ENCODE measurements at regions not wholly inside any gene's neighbourhood (a gene's known extent, or its start where the extent isn't known, plus 50 kb on each side); places are given as distances from the start of the nearest gene placed in this dataset.
"Not testable (repeated sequence)": the region's sequence is repeated elsewhere in the genome, so short reads cannot be mapped to it uniquely, and the experiment has no call there.

DNA sequence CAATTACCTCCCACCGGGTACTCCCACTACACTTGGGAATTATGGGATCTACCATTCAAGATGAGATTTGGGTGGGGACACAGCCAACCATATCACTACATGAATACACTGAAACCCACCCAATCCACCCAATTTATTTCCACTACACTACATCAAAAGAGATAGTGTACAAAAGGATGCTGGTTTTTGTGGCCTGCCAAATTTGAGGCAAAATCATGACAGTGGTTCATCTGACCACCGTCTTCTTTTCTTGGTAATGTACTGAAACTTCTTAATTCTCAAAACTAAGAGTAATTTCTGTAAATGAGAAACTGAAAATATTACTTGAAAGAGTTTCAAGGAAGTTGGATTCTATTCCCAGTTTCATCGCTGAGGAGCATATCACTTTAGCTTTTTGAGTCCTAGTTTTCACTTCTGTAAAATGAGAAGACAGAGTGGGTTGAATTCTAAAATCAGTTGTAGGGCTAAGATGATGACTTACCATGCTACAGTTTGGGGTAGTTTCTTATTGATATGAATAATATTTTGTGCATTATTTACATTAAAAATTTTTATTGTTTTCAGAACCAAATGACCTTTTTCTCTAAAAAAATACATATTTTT, 360.4 kb upstream of the CNTN6 start:
- no peak for DNase-seq
- TF ChIP-seq, protein P1, sequence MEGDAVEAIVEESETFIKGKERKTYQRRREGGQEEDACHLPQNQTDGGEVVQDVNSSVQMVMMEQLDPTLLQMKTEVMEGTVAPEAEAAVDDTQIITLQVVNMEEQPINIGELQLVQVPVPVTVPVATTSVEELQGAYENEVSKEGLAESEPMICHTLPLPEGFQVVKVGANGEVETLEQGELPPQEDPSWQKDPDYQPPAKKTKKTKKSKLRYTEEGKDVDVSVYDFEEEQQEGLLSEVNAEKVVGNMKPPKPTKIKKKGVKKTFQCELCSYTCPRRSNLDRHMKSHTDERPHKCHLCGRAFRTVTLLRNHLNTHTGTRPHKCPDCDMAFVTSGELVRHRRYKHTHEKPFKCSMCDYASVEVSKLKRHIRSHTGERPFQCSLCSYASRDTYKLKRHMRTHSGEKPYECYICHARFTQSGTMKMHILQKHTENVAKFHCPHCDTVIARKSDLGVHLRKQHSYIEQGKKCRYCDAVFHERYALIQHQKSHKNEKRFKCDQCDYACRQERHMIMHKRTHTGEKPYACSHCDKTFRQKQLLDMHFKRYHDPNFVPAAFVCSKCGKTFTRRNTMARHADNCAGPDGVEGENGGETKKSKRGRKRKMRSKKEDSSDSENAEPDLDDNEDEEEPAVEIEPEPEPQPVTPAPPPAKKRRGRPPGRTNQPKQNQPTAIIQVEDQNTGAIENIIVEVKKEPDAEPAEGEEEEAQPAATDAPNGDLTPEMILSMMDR (IDR thresholded peaks at IDR 0.05; ENCODE audit: low read depth, low read length, missing control alignments): no peak
- in situ Hi-C loops (cut with HindIII; ENCODE audit: low pct_ligation_motif_present, low sequenced_read_pairs): no loop called here
- Histone ChIP-seq H3K4me3 (ENCODE audit: low read depth, low read length) (no peak overlapping the region), H3K27me3 (replicated peaks) (no peaks in the 10 kb centered on the region), H3K27ac (no peak overlapping the region), H3K36me3 (replicated peaks) (no peaks in the 10 kb centered on the region)

- Histone ChIP-seq H3K27ac (no peak overlapping the region), H3K27me3 (replicated peaks) (no peaks in the 10 kb centered on the region), H3K36me3 (replicated peaks) (no peaks in the 10 kb centered on the region), H3K4me3 (ENCODE audit: low read depth, low read length) (no peak overlapping the region)
- DNase-seq: no peak
- in situ Hi-C loops (cut with HindIII; ENCODE audit: low pct_ligation_motif_present, low sequenced_read_pairs): no loop called here
- TF ChIP-seq, protein P1 (IDR thresholded peaks at IDR 0.05; ENCODE audit: low read depth, low read length, missing control alignments): no peak
Observed at GRCh38 chr3:733313-733712, 359.5 kb upstream of the CNTN6 start.

DNA sequence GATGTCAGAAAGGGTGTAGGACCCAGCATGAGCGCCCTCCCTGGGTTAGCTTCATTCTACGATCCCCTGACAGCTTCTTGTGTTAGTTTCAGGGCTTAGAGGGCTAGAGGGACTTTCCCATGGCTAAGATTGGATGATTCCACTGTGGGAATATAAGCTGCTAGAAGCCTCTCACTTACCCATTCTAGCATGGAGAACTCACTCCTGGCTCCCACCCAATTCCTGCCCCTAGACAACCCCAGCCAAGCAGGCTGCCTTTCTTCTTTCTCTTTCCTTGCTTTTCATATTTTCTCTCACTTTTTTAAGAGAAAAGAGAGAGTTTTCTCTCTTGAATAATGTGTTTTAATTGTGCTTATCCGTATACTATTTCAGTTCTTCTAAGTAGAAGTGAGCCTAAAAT, 335.1 kb upstream of the CNTN6 start:
- in situ Hi-C loops (cut with HindIII; ENCODE audit: low pct_ligation_motif_present, low sequenced_read_pairs): no loop called here
- Histone ChIP-seq H3K27ac (no peak overlapping the region), H3K36me3 (replicated peaks) (no peaks in the 10 kb centered on the region), H3K27me3 (replicated peaks) (no peaks in the 10 kb centered on the region), H3K4me3 (ENCODE audit: low read depth, low read length) (no peak overlapping the region)
- TF ChIP-seq, protein P1 (IDR thresholded peaks at IDR 0.05; ENCODE audit: low read depth, low read length, missing control alignments): no peak
- DNase-seq: no peak

- Histone ChIP-seq H3K36me3 (replicated peaks) (no peaks in the 10 kb centered on the region), H3K27ac (no peak overlapping the region), H3K27me3 (replicated peaks) (no peaks in the 10 kb centered on the region), H3K4me3 (ENCODE audit: low read depth, low read length) (no peak overlapping the region)
- in situ Hi-C loops (cut with HindIII; ENCODE audit: low pct_ligation_motif_present, low sequenced_read_pairs): no loop called here
- no peak for DNase-seq
- TF ChIP-seq, protein P1 (IDR thresholded peaks at IDR 0.05; ENCODE audit: low read depth, low read length, missing control alignments): no peak
Observed at GRCh38 chr3:759106-759505, 333.7 kb upstream of the CNTN6 start.

DNA sequence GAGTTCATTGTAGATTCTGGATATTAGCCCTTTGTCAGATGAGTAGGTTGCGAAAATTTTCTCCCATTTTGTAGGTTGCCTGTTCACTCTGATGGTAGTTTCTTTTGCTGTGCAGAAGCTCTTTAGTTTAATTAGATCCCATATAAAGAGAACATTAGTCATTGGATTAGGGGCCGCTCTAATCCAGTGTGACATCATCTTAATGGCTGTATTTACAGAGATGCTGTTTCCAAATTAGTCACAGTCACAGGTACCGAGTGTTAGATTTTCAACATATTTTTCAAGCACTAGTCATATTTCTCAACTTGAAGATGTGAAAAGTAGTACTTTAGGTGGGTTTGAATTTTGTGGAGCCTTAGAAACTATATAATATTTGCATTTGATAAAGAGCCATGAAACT, 319.4 kb upstream of the CNTN6 start:
- H3K36me3 ChIP-seq (replicated peaks); H3K27me3 ChIP-seq (replicated peaks); DNase-seq; H3K4me3 ChIP-seq (ENCODE audit: low read depth, low read length); in situ Hi-C loops (cut with HindIII; ENCODE audit: low pct_ligation_motif_present, low sequenced_read_pairs); H3K27ac ChIP-seq: not testable (repeated sequence)

- in situ Hi-C loops (cut with HindIII; ENCODE audit: low pct_ligation_motif_present, low sequenced_read_pairs): no loop called here
- Histone ChIP-seq H3K27ac (no peak overlapping the region), H3K4me3 (ENCODE audit: low read depth, low read length) (no peak overlapping the region), H3K36me3 (replicated peaks) (no peaks in the 10 kb centered on the region), H3K27me3 (replicated peaks) (no peaks in the 10 kb centered on the region)
- DNase-seq: no peak
- TF ChIP-seq, protein P1 (IDR thresholded peaks at IDR 0.05; ENCODE audit: low read depth, low read length, missing control alignments): no peak
Observed at GRCh38 chr3:775178-775880, 317.5 kb upstream of the CNTN6 start.

All from brain microvascular endothelial cell (primary cell).